Activated CD8-positive, alpha-beta memory T cell treated with anti-CD3 and anti-CD28 coated beads for 48 hours (primary cell): ENCODE measurements at regions not wholly inside any gene's neighbourhood (a gene's known extent, or its start where the extent isn't known, plus 50 kb on each side); places are given as distances from the start of the nearest gene placed in this dataset.
"Not testable (repeated sequence)": the region's sequence is repeated elsewhere in the genome, so short reads cannot be mapped to it uniquely, and the experiment has no call there.

Experiments used
- DNase-seq, 3 experiments: peaks; one replicate each; pipeline ENCODE4 v3.0.0-alpha.2; 2020; ENCODE audit warnings: low read depth in 2 of 3, low spot score in 2 of 3

- peak in 1 of 3 experiments; percentile 10 for DNase-seq
Measured at GRCh38 chr4:42282081-42282901, 115.0 kb upstream of the SHISA3 start.

- DNase-seq, result no peak
Measured at GRCh38 chr4:42284030-42284429, 113.3 kb upstream of the SHISA3 start.

GRCh38 chr4:42288876-42289275, 108.4 kb upstream of the SHISA3 start:
- DNase-seq, result not testable (repeated sequence)

GRCh38 chr4:42292192-42292591, 105.1 kb upstream of the SHISA3 start:
- DNase-seq, result not testable (repeated sequence)

- no peak for DNase-seq
Measured at GRCh38 chr4:42293967-42294813, 103.1 kb upstream of the SHISA3 start.

GRCh38 chr4:42296196-42296595, 101.1 kb upstream of the SHISA3 start:
- no peak for DNase-seq

- DNase-seq, result no peak
Measured at GRCh38 chr4:42302348-42302747, 94.9 kb upstream of the SHISA3 start.

GRCh38 chr4:42306221-42307109, 90.8 kb upstream of the SHISA3 start:
- no peak for DNase-seq

- DNase-seq, result no peak
Measured at GRCh38 chr4:42308247-42308646, 89.0 kb upstream of the SHISA3 start.

GRCh38 chr4:42309361-42310260, 87.7 kb upstream of the SHISA3 start:
- DNase-seq, result no peak

- DNase-seq, result no peak
Measured at GRCh38 chr4:42310358-42310757, 86.9 kb upstream of the SHISA3 start.

GRCh38 chr4:42310806-42311205, 86.5 kb upstream of the SHISA3 start:
- DNase-seq, result no peak

GRCh38 chr4:42311591-42311990, 85.7 kb upstream of the SHISA3 start:
- no peak for DNase-seq

GRCh38 chr4:42313420-42313819, 83.9 kb upstream of the SHISA3 start:
- not testable (repeated sequence) for DNase-seq

- DNase-seq, result no peak
Measured at GRCh38 chr4:42313872-42314271, 83.4 kb upstream of the SHISA3 start.

- DNase-seq, result no peak
Measured at GRCh38 chr4:42315231-42315630, 82.1 kb upstream of the SHISA3 start.

- no peak for DNase-seq
Measured at GRCh38 chr4:42320822-42321388, 76.4 kb upstream of the SHISA3 start.

GRCh38 chr4:42326040-42326439, 71.2 kb upstream of the SHISA3 start:
- DNase-seq, result no peak

GRCh38 chr4:42326524-42326923, 70.8 kb upstream of the SHISA3 start:
- no peak for DNase-seq

GRCh38 chr4:42327323-42327722, 70.0 kb upstream of the SHISA3 start:
- DNase-seq, result no peak
